HAP-1 (cell line): ENCODE measurements at regions not wholly inside any gene's neighbourhood (a gene's known extent, or its start where the extent isn't known, plus 50 kb on each side); places are given as distances from the start of the nearest gene placed in this dataset.
"Not testable (repeated sequence)": the region's sequence is repeated elsewhere in the genome, so short reads cannot be mapped to it uniquely, and the experiment has no call there.

Experiments
- DNase-seq, 2 experiments: peaks; one replicate each; pipeline ENCODE4 v3.0.0-alpha.2; 2016 to 2020; ENCODE audit warnings: low spot score in 2 of 2
- H3K27me3 ChIP-seq: fragments of 250-450 bp; sonication (Bioruptor Pico); 2 replicates; pipeline ENCODE4 v1.5.1; 2020; ENCODE audit warnings: low read depth, mild to moderate bottlenecking, moderate library complexity
- H3K36me3 ChIP-seq: fragments of 250-450 bp; sonication (Bioruptor Pico); replicated peaks from 2 replicates; pipeline ENCODE4 v1.5.1; 2020; ENCODE audit warnings: mild to moderate bottlenecking
- H3K4me1 ChIP-seq: fragments of 250-450 bp; sonication (Bioruptor Pico); 2 replicates; pipeline ENCODE4 v1.5.1; 2020; ENCODE audit warnings: mild to moderate bottlenecking
- H3K4me3 ChIP-seq: fragments of 250-450 bp; sonication (Bioruptor Pico); 2 replicates; pipeline ENCODE4 v1.5.1; 2020; ENCODE audit warnings: mild to moderate bottlenecking, moderate library complexity
- H3K9me3 ChIP-seq: fragments of 250-450 bp; sonication (Bioruptor Pico); 2 replicates; pipeline ENCODE4 v1.5.1; 2020; ENCODE audit warnings: mild to moderate bottlenecking, moderate library complexity
- in situ Hi-C: fragments of 300-500 bp; cut with MboI; formaldehyde crosslinking; loops from 3 replicates; pipeline ENCODE4 v1.14.3; 2020; ENCODE audit warnings: low sequenced_read_pairs, inconsistent platforms, mixed read lengths

- no peaks in the 10 kb centered on the region for H3K9me3 ChIP-seq
- no peak for DNase-seq
- H3K36me3 ChIP-seq: no peaks in the 10 kb centered on the region
- H3K4me3 ChIP-seq: no peak overlapping the region
- in situ Hi-C loops: no loop called here
- no peaks in the 10 kb centered on the region for H3K27me3 ChIP-seq
- H3K4me1 ChIP-seq: no peaks in the 10 kb centered on the region
These were observed 106.7 kb upstream of the KDM7A start for GRCh38 chr7:140283472-140283871.

GRCh38 chr7:140281960-140282359, 105.2 kb upstream of the KDM7A start:
- in situ Hi-C loops: no loop called here
- Histone ChIP-seq H3K4me1 (no peaks in the 10 kb centered on the region), H3K36me3 (no peaks in the 10 kb centered on the region), H3K27me3 (no peaks in the 10 kb centered on the region), H3K9me3 (no peaks in the 10 kb centered on the region; the same call in 1 of the 2 replicates), H3K4me3 (no peak overlapping the region)
- no peak for DNase-seq

- no peak overlapping the region for H3K4me3 ChIP-seq
- H3K4me1 ChIP-seq: no peaks in the 10 kb centered on the region
- no peaks in the 10 kb centered on the region; the same call in 1 of the 2 replicates for H3K9me3 ChIP-seq
- in situ Hi-C loops: no loop called here
- no peaks in the 10 kb centered on the region for H3K36me3 ChIP-seq
- no peak for DNase-seq
- no peaks in the 10 kb centered on the region for H3K27me3 ChIP-seq
These were observed 104.5 kb upstream of the KDM7A start for GRCh38 chr7:140281255-140281654.

- Histone ChIP-seq H3K36me3 (no peaks in the 10 kb centered on the region), H3K4me1 (no peaks in the 10 kb centered on the region), H3K9me3 (no peaks in the 10 kb centered on the region; the same call in 1 of the 2 replicates), H3K4me3 (no peak overlapping the region), H3K27me3 (no peaks in the 10 kb centered on the region)
- in situ Hi-C loops: no loop called here
- no peak for DNase-seq
These were observed 99.2 kb upstream of the KDM7A start for GRCh38 chr7:140276001-140276400.

- H3K4me3 ChIP-seq: no peak overlapping the region
- no peaks in the 10 kb centered on the region for H3K36me3 ChIP-seq
- H3K4me1 ChIP-seq: no peaks in the 10 kb centered on the region
- DNase-seq: no peak
- no peaks in the 10 kb centered on the region for H3K27me3 ChIP-seq
- H3K9me3 ChIP-seq: no peaks in the 10 kb centered on the region; the same call in 1 of the 2 replicates
- in situ Hi-C loops: no loop called here
These were observed 98.5 kb upstream of the KDM7A start for GRCh38 chr7:140275069-140275965.

GRCh38 chr7:140273417-140273816, 96.6 kb upstream of the KDM7A start:
- no peaks in the 10 kb centered on the region for H3K4me1 ChIP-seq

GRCh38 chr7:140271643-140271968, 94.8 kb upstream of the KDM7A start:
- H3K4me3 ChIP-seq, in situ Hi-C loops, DNase-seq: not testable (repeated sequence)

More at GRCh38 chr7:140273417-140273816, 96.6 kb upstream of the KDM7A start:
- in situ Hi-C loops: no loop called here
- Histone ChIP-seq H3K27me3 (no peaks in the 10 kb centered on the region), H3K4me3 (no peak overlapping the region), H3K9me3 (no peaks in the 10 kb centered on the region; the same call in 1 of the 2 replicates), H3K36me3 (no peaks in the 10 kb centered on the region)
- no peak for DNase-seq

GRCh38 chr7:140269004-140269638, 92.3 kb upstream of the KDM7A start:
- no peak for DNase-seq
- Histone ChIP-seq H3K36me3 (no peaks in the 10 kb centered on the region), H3K9me3 (no peaks in the 10 kb centered on the region), H3K4me3 (no peak overlapping the region), H3K27me3 (no peaks in the 10 kb centered on the region), H3K4me1 (no peaks in the 10 kb centered on the region)
- in situ Hi-C loops: no loop called here

More at GRCh38 chr7:140271643-140271968, 94.8 kb upstream of the KDM7A start:
- H3K27me3 ChIP-seq, H3K36me3 ChIP-seq, H3K9me3 ChIP-seq, H3K4me1 ChIP-seq: not testable (repeated sequence)

GRCh38 chr7:140267381-140268226, 90.8 kb upstream of the KDM7A start:
- H3K4me3 ChIP-seq: no peak overlapping the region
- H3K4me1 ChIP-seq: no peaks in the 10 kb centered on the region
- in situ Hi-C loops: no loop called here
- DNase-seq: no peak
- no peaks in the 10 kb centered on the region for H3K27me3 ChIP-seq
- H3K36me3 ChIP-seq: no peaks in the 10 kb centered on the region
- H3K9me3 ChIP-seq: no peaks in the 10 kb centered on the region

- in situ Hi-C loops: no loop called here
- H3K9me3 ChIP-seq: no peaks in the 10 kb centered on the region
- no peaks in the 10 kb centered on the region for H3K27me3 ChIP-seq
- H3K4me3 ChIP-seq: no peak overlapping the region
- H3K4me1 ChIP-seq: peaks cover 15% of the 10 kb centered on the region
- no peak for DNase-seq
- H3K36me3 ChIP-seq: no peaks in the 10 kb centered on the region
These were observed 86.5 kb upstream of the KDM7A start for GRCh38 chr7:140263277-140263676.

- no peak for DNase-seq
- no peaks in the 10 kb centered on the region for H3K9me3 ChIP-seq
- no peaks in the 10 kb centered on the region for H3K36me3 ChIP-seq
- H3K27me3 ChIP-seq: no peaks in the 10 kb centered on the region
- H3K4me1 ChIP-seq: peaks cover 15% of the 10 kb centered on the region
- H3K4me3 ChIP-seq: no peak overlapping the region
- in situ Hi-C loops: no loop called here
These were observed 85.6 kb upstream of the KDM7A start for GRCh38 chr7:140262242-140262903.

GRCh38 chr7:140261522-140261921, 84.7 kb upstream of the KDM7A start:
- Histone ChIP-seq H3K27me3 (no peaks in the 10 kb centered on the region), H3K9me3 (0 out of 2 replicates have a peak, but pooled peaks cover under 1% of the 10 kb centered on the region), H3K36me3 (no peaks in the 10 kb centered on the region), H3K4me1 (peaks cover 15% of the 10 kb centered on the region), H3K4me3 (no peak overlapping the region)
- in situ Hi-C loops: no loop called here
- DNase-seq: no peak

GRCh38 chr7:140261105-140261486, 84.3 kb upstream of the KDM7A start:
- DNase-seq: no peak
- Histone ChIP-seq H3K36me3 (no peaks in the 10 kb centered on the region), H3K9me3 (0 out of 2 replicates have a peak, but pooled peaks cover 2% of the 10 kb centered on the region), H3K4me3 (no peak overlapping the region), H3K27me3 (no peaks in the 10 kb centered on the region), H3K4me1 (peaks cover 15% of the 10 kb centered on the region)
- in situ Hi-C loops: no loop called here
